ENCODE measurements at regions not wholly inside any gene's neighbourhood (a gene's known extent, or its start where the extent isn't known, plus 50 kb on each side); places are given as distances from the start of the nearest gene placed in this dataset.

- TF ChIP-seq CTCF (IDR thresholded peaks at IDR 0.05; ENCODE audit: poor library complexity) (no peak), EZH2 (IDR thresholded peaks at IDR 0.05; ENCODE audit: borderline replicate concordance) (no peak)
These were observed 2361.2 kb downstream of the ARAP2 start for GRCh38 chr4:33883111-33883510.
